ENCODE measurements at regions not wholly inside any gene's neighbourhood (a gene's known extent, or its start where the extent isn't known, plus 50 kb on each side); places are given as distances from the start of the nearest gene placed in this dataset.

GRCh38 chr2:10966056-10966455 lies 54.3 kb downstream of the KCNF1 start:
- dilution Hi-C loops (cut with MboI; ENCODE audit: extremely low pct_ligation_motif_present, low sequenced_read_pairs), result no loop called here
- FAIRE-seq, result no peak

GRCh38 chr2:10966741-10967140 lies 55.0 kb downstream of the KCNF1 start:
- peaks cover 6 to 9% of the 10 kb centered on the region in 2 experiments for H3K27me3 ChIP-seq (ENCODE audit: control insufficient read depth in 2 of 2, insufficient read depth in 2 of 2, low read length in 2 of 2)

More at GRCh38 chr2:10966056-10966455, 54.3 kb downstream of the KCNF1 start:
- H4K20me1 ChIP-seq (replicated peaks; ENCODE audit: control insufficient read depth, extremely low read depth, insufficient read depth, low read length), result no peaks in the 10 kb centered on the region
- no peaks in the 10 kb centered on the region for H3K9me1 ChIP-seq (replicated peaks; ENCODE audit: control insufficient read depth, extremely low read depth, insufficient read depth, low read length)
- intact Hi-C loops (cut with micrococcal nuclease), result no loop called here
- H3K27me3 ChIP-seq (ENCODE audit: control insufficient read depth in 2 of 2, insufficient read depth in 2 of 2, low read length in 2 of 2), result peaks cover 6 to 9% of the 10 kb centered on the region in 2 experiments
- no peaks in the 10 kb centered on the region for H3K79me2 ChIP-seq (ENCODE audit: control insufficient read depth, insufficient read depth, low read length)
- H3K4me1 ChIP-seq (ENCODE audit: control insufficient read depth, extremely low read depth, insufficient read depth, low read length), result no peaks in the 10 kb centered on the region
- H3K36me3 ChIP-seq (ENCODE audit: control insufficient read depth in 2 of 2, extremely low read depth in 1 of 2, insufficient read depth in 2 of 2, low read length in 2 of 2), result no peaks in the 10 kb centered on the region
- no TSS peak for BruUV-seq (replicated peaks)
- no peaks in the 10 kb centered on the region for H3K9me3 ChIP-seq (replicated peaks; ENCODE audit: control insufficient read depth, insufficient read depth, low read length)
- no peak for TF ChIP-seq CTCF (IDR thresholded peaks at IDR 0.05; ENCODE audit: extremely low read depth in 1 of 2, insufficient read depth in 1 of 2, low read depth in 1 of 2, low read length in 2 of 2)
- no peak for TF ChIP-seq POLR2AphosphoS5 (IDR thresholded peaks at IDR 0.05; ENCODE audit: insufficient read depth, low read depth, low read length)
- TF ChIP-seq POLR2A (IDR thresholded peaks at IDR 0.05; ENCODE audit: low read depth, low read length), result no peak
- H3K4me2 ChIP-seq (ENCODE audit: insufficient read depth, low read length), result no peak overlapping the region
- ChIA-PET POLR2A (no interaction called here), CTCF (no interaction called here)
- H3K4me3 ChIP-seq (replicated peaks in 1 of 3; ENCODE audit: insufficient read depth in 1 of 3, low read depth in 1 of 3, low read length in 3 of 3), result no peak overlapping the region
- no peak overlapping the region for H2AFZ ChIP-seq (ENCODE audit: low read depth, low read length)
- no peak overlapping the region for H3K27ac ChIP-seq (ENCODE audit: insufficient read depth, low read depth, low read length)
- H3K9ac ChIP-seq (replicated peaks; ENCODE audit: extremely low read depth, insufficient read depth, low read length), result no peak overlapping the region
- DNase-seq (ENCODE audit: low read depth, low spot score), result no peak

More at GRCh38 chr2:10966741-10967140, 55.0 kb downstream of the KCNF1 start:
- no peaks in the 10 kb centered on the region for H4K20me1 ChIP-seq (replicated peaks; ENCODE audit: control insufficient read depth, extremely low read depth, insufficient read depth, low read length)
- H3K79me2 ChIP-seq (ENCODE audit: control insufficient read depth, insufficient read depth, low read length), result no peaks in the 10 kb centered on the region
- ChIA-PET POLR2A (no interaction called here), CTCF (no interaction called here)
- TF ChIP-seq MYC (IDR thresholded peaks at IDR 0.05; ENCODE audit: low read depth, low read length), result no peak
- TF ChIP-seq JUN (IDR thresholded peaks at IDR 0.05; ENCODE audit: borderline replicate concordance, insufficient read depth, insufficient read length, low read depth), result no peak
- no peak for TF ChIP-seq FOS (IDR thresholded peaks at IDR 0.05; ENCODE audit: borderline replicate concordance, insufficient read depth, low read length)
- no peak for TF ChIP-seq EZH2 (IDR thresholded peaks at IDR 0.05; ENCODE audit: borderline replicate concordance, low read depth, low read length, severe bottlenecking)
- no peak for TF ChIP-seq POLR2A (IDR thresholded peaks at IDR 0.05; ENCODE audit: low read depth, low read length)
- no peak for TF ChIP-seq POLR2AphosphoS5 (IDR thresholded peaks at IDR 0.05; ENCODE audit: insufficient read depth, low read depth, low read length)
- TF ChIP-seq MAX (IDR thresholded peaks at IDR 0.05; ENCODE audit: insufficient read depth, insufficient read length), result no peak
- no peak for TF ChIP-seq GATA2 (IDR thresholded peaks at IDR 0.05; ENCODE audit: insufficient read depth, insufficient read length, low read depth, low read length)
- TF ChIP-seq CTCF (IDR thresholded peaks at IDR 0.05; ENCODE audit: extremely low read depth in 1 of 2, insufficient read depth in 1 of 2, low read depth in 1 of 2, low read length in 2 of 2), result no peak
- no peak overlapping the region for H3K4me3 ChIP-seq (replicated peaks in 1 of 3; ENCODE audit: insufficient read depth in 1 of 3, low read depth in 1 of 3, low read length in 3 of 3)
- H3K36me3 ChIP-seq (ENCODE audit: control insufficient read depth in 2 of 2, extremely low read depth in 1 of 2, insufficient read depth in 2 of 2, low read length in 2 of 2), result no peaks in the 10 kb centered on the region
- no peak overlapping the region for H3K9ac ChIP-seq (replicated peaks; ENCODE audit: extremely low read depth, insufficient read depth, low read length)
- BruUV-seq (replicated peaks), result no TSS peak
- DNase-seq (ENCODE audit: low read depth, low spot score) (no peak), FAIRE-seq (no peak)
- no peak overlapping the region for H2AFZ ChIP-seq (ENCODE audit: low read depth, low read length)
- H3K9me1 ChIP-seq (replicated peaks; ENCODE audit: control insufficient read depth, extremely low read depth, insufficient read depth, low read length), result no peaks in the 10 kb centered on the region
- dilution Hi-C loops (cut with MboI; ENCODE audit: extremely low pct_ligation_motif_present, low sequenced_read_pairs) (no loop called here), intact Hi-C loops (cut with micrococcal nuclease) (no loop called here)
- no peak overlapping the region for H3K27ac ChIP-seq (ENCODE audit: insufficient read depth, low read depth, low read length)
- H3K9me3 ChIP-seq (replicated peaks; ENCODE audit: control insufficient read depth, insufficient read depth, low read length), result no peaks in the 10 kb centered on the region
- no peak overlapping the region for H3K4me2 ChIP-seq (ENCODE audit: insufficient read depth, low read length)
- H3K4me1 ChIP-seq (ENCODE audit: control insufficient read depth, extremely low read depth, insufficient read depth, low read length), result no peaks in the 10 kb centered on the region
